Amniotic stem cell (primary cell): ENCODE measurements at regions not wholly inside any gene's neighbourhood (a gene's known extent, or its start where the extent isn't known, plus 50 kb on each side); places are given as distances from the start of the nearest gene placed in this dataset.

Source experiments
- DNase-seq: peaks from one replicate; lab custom pipeline; 2025; lab: John Stamatoyannopoulos, UW

- no peak for DNase-seq
These were observed 64.8 kb upstream of the ZNF536 start for GRCh38 chr19:30307191-30307974.

GRCh38 chr19:30309176-30309575, 63.0 kb upstream of the ZNF536 start:
- DNase-seq, result no peak

GRCh38 chr19:30309905-30310601, 62.1 kb upstream of the ZNF536 start:
- no peak for DNase-seq

- DNase-seq, result no peak
These were observed 61.5 kb upstream of the ZNF536 start for GRCh38 chr19:30310602-30311263.

- DNase-seq, result no peak
These were observed 60.3 kb upstream of the ZNF536 start for GRCh38 chr19:30311911-30312310.

- DNase-seq, result no peak
These were observed 59.4 kb upstream of the ZNF536 start for GRCh38 chr19:30312582-30313352.

GRCh38 chr19:30313353-30313750, 58.8 kb upstream of the ZNF536 start:
- DNase-seq, result no peak

GRCh38 chr19:30314056-30314804, 58.0 kb upstream of the ZNF536 start:
- no peak for DNase-seq

- DNase-seq, result no peak
These were observed 57.4 kb upstream of the ZNF536 start for GRCh38 chr19:30314805-30315155.

- no peak for DNase-seq
These were observed 57.0 kb upstream of the ZNF536 start for GRCh38 chr19:30315159-30315558.

- no peak for DNase-seq
These were observed 56.1 kb upstream of the ZNF536 start for GRCh38 chr19:30316000-30316491.

GRCh38 chr19:30316560-30317106, 55.6 kb upstream of the ZNF536 start:
- DNase-seq, result no peak

GRCh38 chr19:30317403-30317802, 54.8 kb upstream of the ZNF536 start:
- DNase-seq, result no peak

GRCh38 chr19:30318261-30318660, 53.9 kb upstream of the ZNF536 start:
- no peak for DNase-seq

- DNase-seq, result no peak
These were observed 53.2 kb upstream of the ZNF536 start for GRCh38 chr19:30318936-30319335.

- no peak for DNase-seq
These were observed 52.8 kb upstream of the ZNF536 start for GRCh38 chr19:30319411-30319810.

- no peak for DNase-seq
These were observed 52.3 kb upstream of the ZNF536 start for GRCh38 chr19:30319876-30320275.

- no peak for DNase-seq
These were observed 51.7 kb upstream of the ZNF536 start for GRCh38 chr19:30320466-30320865.

GRCh38 chr19:30320916-30321315, 51.3 kb upstream of the ZNF536 start:
- DNase-seq, result no peak
